Vagina (tissue), 2 donors: ENCODE measurements at regions not wholly inside any gene's neighbourhood (a gene's known extent, or its start where the extent isn't known, plus 50 kb on each side); places are given as distances from the start of the nearest gene placed in this dataset.

Experiments used
- DNase-seq, 2 donors: peaks; one replicate each; pipeline ENCODE4 v3.0.0-alpha.2; 2017; ENCODE audit errors: extremely low spot score in 2 of 2
- H3K27ac ChIP-seq: fragments of 200-600 bp; sonication (generic); one replicate; pipeline ENCODE4 v1.5.1; 2019
- H3K27me3 ChIP-seq: fragments of 200-600 bp; sonication (generic); one replicate; pipeline ENCODE4 v1.5.1; 2019
- H3K36me3 ChIP-seq, 2 donors: fragments of 200-600 bp; sonication (generic); one replicate each; pipeline ENCODE4 v1.5.1; 2017 to 2019
- H3K4me1 ChIP-seq: fragments of 200-600 bp; sonication (generic); one replicate; pipeline ENCODE4 v1.5.1; 2019
- H3K4me3 ChIP-seq, 2 donors: fragments of 200-600 bp; sonication (generic); 1 replicate in 1 of 2; 2 replicates in 1 of 2; pipeline ENCODE4 v1.5.1; 2016 to 2019
- H3K9me3 ChIP-seq: fragments of 200-600 bp; sonication (generic); one replicate; pipeline ENCODE4 v1.5.1; 2019
- POLR2A ChIP-seq, 2 donors: fragments of 450-650 bp; IDR thresholded peaks; one replicate each; pipeline ENCODE4 v1.6.1; 2017; ENCODE audit warnings: antibody characterized with exemption in 2 of 2, mild to moderate bottlenecking in 2 of 2, moderate library complexity in 2 of 2
- POLR2AphosphoS5 ChIP-seq, 2 donors: sonication (generic); formaldehyde crosslinking; IDR thresholded peaks; one replicate each; pipeline ENCODE4 v1.9.0; 2017; ENCODE audit warnings: antibody characterized with exemption in 2 of 2, mild to moderate bottlenecking in 2 of 2, low read depth in 1 of 2; ENCODE audit not compliant: insufficient read depth in 1 of 2
- intact Hi-C: fragments of 100-400 bp; cut with DNase I; formaldehyde crosslinking; loops from one replicate; pipeline ENCODE4 v1.15.1; 2023
- TF ChIP-seq, protein P1 (sequence below), 3 experiments: fragments of 450-650 bp in 2 of 3; fragments of 200-600 bp in 1 of 3; sonication (generic) in 1 of 3; IDR thresholded peaks; one replicate each; pipeline ENCODE4 v1.5.1; 2017 to 2019; ENCODE audit warnings: antibody characterized with exemption in 3 of 3, mild to moderate bottlenecking in 2 of 3, moderate library complexity in 2 of 3

DNA sequence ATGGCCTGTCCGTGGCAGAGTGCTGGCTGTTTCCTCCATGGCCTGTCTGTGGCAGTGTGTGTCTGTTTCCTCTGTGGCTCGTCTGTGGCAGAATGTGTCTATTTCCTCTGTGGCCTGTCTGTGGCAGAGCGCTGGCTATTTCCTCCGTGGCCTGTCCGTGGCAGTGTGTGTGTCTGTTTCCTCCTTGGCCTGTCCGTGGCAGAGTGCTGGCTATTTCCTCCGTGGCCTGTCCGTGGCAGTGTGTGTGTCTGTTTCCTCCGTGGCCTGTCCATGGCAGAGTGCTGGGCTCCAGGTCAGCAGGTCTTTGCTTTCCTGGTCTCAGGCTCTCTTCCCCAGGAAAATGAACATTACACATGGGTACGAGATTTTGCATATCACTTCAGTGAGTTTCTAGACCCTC, 138.4 kb upstream of the IPO9 start:
- H3K27ac ChIP-seq: no peak overlapping the region
- no peaks in the 10 kb centered on the region for H3K36me3 ChIP-seq
- H3K4me1 ChIP-seq: peaks cover 5% of the 10 kb centered on the region
- TF ChIP-seq POLR2AphosphoS5 (IDR thresholded peaks at IDR 0.05; ENCODE audit: insufficient read depth in 1 of 2, low read depth in 1 of 2) (no peak), POLR2A (IDR thresholded peaks at IDR 0.05) (no peak)
- no peak overlapping the region for H3K4me3 ChIP-seq
- no peak for DNase-seq
- no peaks in the 10 kb centered on the region for H3K9me3 ChIP-seq
- no peaks in the 10 kb centered on the region for H3K27me3 ChIP-seq
- intact Hi-C loops: no loop called here

DNA sequence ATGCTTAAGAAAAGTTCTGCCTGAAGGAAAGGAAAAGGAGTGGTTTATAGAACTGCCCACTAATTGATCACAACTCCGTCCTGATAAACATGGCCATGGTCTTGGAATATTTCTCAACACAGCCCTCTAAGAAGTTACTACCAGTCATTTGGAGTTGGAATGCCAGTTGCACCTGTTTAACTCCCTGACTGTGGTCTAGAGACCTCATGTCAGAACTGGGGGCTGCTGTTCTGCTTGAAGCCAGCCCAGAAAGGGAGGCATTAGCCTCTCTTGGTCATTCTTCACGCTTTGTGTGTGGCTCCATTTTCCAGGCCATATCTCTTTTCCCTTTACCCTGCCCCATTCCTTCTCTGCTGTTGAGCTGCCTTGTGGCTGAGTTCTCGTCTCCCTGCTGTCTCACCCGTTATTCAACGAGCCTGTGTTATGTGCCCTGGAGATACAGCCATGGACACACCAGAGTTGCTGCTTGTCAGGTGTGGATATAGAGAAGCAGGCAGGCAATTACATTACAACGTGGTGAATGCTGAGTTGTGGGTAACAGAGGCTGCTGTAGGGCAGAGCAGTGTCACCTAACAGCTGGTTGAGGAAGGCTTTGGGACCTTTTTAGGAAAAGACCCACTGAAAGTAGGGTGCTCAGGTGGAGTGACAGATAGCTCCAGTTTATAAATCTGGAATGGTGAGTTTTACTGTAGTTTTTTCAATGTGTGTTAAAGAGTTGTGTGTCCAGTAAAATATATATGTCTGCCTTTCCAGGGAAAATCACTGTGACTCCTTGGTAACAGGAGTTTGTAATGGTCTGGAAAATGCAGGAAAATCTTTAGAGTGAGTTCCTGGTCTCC, 137.0 kb upstream of the IPO9 start:
- intact Hi-C loops: no loop called here
- H3K4me3 ChIP-seq: no peak overlapping the region
- H3K4me1 ChIP-seq: peaks cover 19% of the 10 kb centered on the region
- no peaks in the 10 kb centered on the region for H3K36me3 ChIP-seq
- TF ChIP-seq, protein P1, sequence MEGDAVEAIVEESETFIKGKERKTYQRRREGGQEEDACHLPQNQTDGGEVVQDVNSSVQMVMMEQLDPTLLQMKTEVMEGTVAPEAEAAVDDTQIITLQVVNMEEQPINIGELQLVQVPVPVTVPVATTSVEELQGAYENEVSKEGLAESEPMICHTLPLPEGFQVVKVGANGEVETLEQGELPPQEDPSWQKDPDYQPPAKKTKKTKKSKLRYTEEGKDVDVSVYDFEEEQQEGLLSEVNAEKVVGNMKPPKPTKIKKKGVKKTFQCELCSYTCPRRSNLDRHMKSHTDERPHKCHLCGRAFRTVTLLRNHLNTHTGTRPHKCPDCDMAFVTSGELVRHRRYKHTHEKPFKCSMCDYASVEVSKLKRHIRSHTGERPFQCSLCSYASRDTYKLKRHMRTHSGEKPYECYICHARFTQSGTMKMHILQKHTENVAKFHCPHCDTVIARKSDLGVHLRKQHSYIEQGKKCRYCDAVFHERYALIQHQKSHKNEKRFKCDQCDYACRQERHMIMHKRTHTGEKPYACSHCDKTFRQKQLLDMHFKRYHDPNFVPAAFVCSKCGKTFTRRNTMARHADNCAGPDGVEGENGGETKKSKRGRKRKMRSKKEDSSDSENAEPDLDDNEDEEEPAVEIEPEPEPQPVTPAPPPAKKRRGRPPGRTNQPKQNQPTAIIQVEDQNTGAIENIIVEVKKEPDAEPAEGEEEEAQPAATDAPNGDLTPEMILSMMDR (IDR thresholded peaks at IDR 0.05): no peak
- DNase-seq: no peak
- no peak overlapping the region for H3K27ac ChIP-seq
- no peaks in the 10 kb centered on the region for H3K9me3 ChIP-seq
- H3K27me3 ChIP-seq: no peaks in the 10 kb centered on the region

DNA sequence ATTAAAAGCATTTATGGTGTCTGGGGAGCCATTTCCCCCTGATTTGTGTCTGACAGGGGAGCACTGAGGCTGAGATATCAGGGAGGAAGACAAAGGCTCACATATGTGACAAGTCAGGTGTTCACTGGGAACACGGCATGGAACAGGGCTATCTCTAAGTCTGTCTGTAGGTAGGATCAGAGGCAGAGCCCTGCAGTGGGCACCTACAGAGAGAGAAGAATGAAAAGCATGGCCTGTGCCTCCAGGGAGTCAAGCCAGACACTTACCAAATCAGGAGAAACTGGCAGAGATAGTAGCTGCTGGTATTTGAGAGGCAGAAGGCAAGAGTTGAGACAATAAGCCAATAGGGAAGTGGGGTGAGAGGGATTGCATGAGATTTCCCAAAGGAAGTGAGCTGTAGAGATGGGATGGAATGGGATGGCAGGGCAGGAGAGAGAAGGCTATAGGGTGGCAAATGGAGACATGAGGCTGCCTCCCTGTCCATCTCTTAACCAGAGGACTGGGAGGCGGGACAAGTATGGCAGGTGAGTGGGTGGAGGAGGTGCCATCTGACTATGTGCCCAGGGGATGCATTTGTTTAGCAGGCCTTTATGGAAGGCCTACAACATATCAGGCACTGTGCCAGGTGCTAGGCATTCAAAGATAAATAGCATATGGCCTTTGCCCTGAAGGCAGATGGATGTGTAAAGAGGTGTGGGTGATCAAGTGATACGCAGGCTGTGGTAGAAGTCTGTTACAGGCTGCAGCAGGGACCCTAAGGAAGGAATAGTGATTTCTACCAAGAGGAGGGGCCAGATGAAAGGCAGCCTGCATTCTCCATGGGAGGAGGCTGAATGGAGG, 136.2 kb upstream of the IPO9 start:
- H3K4me1 ChIP-seq: peaks cover 22% of the 10 kb centered on the region
- intact Hi-C loops: no loop called here
- no peaks in the 10 kb centered on the region for H3K36me3 ChIP-seq
- H3K27me3 ChIP-seq: no peaks in the 10 kb centered on the region
- no peak for DNase-seq
- TF ChIP-seq POLR2A (IDR thresholded peaks at IDR 0.05): no peak
- TF ChIP-seq, protein P1 (IDR thresholded peaks at IDR 0.05): no peak
- TF ChIP-seq POLR2AphosphoS5 (IDR thresholded peaks at IDR 0.05; ENCODE audit: insufficient read depth in 1 of 2, low read depth in 1 of 2): no peak
- no peak overlapping the region for H3K27ac ChIP-seq
- no peaks in the 10 kb centered on the region for H3K9me3 ChIP-seq
- H3K4me3 ChIP-seq: no peak overlapping the region

DNA sequence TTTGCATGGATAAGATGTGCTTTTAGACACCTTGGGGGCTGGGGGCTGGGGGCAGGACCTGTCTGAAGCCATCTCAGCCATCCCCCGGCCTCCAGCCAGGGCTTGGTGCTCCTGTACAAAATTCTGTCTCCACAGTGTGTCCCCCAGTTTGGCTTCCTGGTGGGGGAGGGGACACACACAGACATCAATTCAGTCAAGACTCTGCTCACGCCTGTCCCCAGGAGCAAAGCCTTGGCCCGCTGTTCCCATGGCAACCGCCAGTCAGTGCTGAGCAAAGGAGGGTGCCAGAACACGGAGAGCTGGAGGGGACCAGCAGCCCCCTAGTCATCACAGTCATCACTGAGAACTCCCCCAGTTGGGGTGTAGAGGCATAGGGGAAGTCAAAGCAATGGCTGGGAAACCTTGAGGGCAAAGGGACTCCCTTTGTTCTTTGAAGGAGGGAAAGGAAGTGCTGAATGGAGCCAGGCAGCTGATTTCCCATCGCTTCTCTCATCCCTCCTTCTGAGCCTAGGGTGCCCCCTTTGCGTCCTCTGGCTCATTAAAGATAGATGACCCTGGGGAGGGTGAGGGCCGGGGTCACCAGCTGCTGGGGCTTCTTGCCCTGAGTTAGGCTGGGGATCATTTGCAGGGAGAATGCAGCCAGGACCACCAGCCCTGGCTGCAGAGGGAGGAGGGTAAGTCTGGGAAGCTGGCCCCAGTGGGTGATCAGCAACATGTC, 134.9 kb upstream of the IPO9 start:
- peaks cover 22% of the 10 kb centered on the region for H3K4me1 ChIP-seq
- no peaks in the 10 kb centered on the region for H3K27me3 ChIP-seq
- DNase-seq: no peak
- H3K27ac ChIP-seq: no peak overlapping the region
- H3K9me3 ChIP-seq: no peaks in the 10 kb centered on the region
- H3K36me3 ChIP-seq: no peaks in the 10 kb centered on the region
- intact Hi-C loops: no loop called here
- H3K4me3 ChIP-seq: no peak overlapping the region
- TF ChIP-seq POLR2AphosphoS5 (IDR thresholded peaks at IDR 0.05; ENCODE audit: insufficient read depth in 1 of 2, low read depth in 1 of 2) (no peak), POLR2A (IDR thresholded peaks at IDR 0.05) (no peak)
- TF ChIP-seq, protein P1 (IDR thresholded peaks at IDR 0.05): no peak

DNA sequence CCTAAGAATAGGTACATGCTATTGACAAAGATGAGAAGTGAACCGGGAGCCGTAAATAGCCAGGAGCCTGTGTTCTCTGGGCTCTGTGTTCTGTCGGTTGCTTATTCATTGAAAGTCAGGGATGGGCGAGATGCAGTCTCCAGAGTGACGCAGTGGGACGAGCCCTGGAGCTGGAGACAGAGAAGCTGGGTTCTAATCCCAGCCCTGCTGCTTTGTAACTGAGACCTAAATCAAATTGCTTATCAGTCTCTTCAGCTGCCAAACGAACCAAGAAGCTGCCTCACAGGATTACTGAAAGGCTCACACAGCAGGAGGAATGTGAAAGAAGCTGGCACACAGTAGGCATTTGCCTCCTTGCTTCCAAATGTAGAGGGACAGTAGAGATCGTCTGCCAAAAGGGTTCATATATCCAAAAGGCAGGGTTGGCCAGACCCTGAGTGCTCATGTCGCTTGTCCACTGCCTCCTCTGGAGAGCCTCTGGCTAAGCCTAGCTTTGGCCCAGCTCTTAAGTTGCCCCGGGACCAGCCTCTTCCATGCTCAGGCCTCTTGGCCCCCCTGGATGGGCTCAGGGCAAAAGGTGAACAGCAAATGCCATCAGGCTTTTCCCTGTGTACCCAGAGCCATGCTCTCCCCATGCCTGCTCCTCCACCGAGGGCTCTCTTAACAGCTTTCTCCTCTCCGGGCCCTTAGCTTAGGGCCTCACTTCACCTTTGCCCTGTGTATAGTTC, 134.2 kb upstream of the IPO9 start:
- intact Hi-C loops: no loop called here
- Histone ChIP-seq H3K9me3 (no peaks in the 10 kb centered on the region), H3K4me1 (peaks cover 22% of the 10 kb centered on the region), H3K27ac (no peak overlapping the region), H3K36me3 (no peaks in the 10 kb centered on the region), H3K27me3 (no peaks in the 10 kb centered on the region), H3K4me3 (no peak overlapping the region)
- TF ChIP-seq, protein P1 (IDR thresholded peaks at IDR 0.05): no peak
- TF ChIP-seq POLR2A (IDR thresholded peaks at IDR 0.05): no peak
- no peak for TF ChIP-seq POLR2AphosphoS5 (IDR thresholded peaks at IDR 0.05; ENCODE audit: insufficient read depth in 1 of 2, low read depth in 1 of 2)
- no peak for DNase-seq
